GM21825 (cell line): ENCODE measurements at regions not wholly inside any gene's neighbourhood (a gene's known extent, or its start where the extent isn't known, plus 50 kb on each side); places are given as distances from the start of the nearest gene placed in this dataset.
"Not testable (repeated sequence)": the region's sequence is repeated elsewhere in the genome, so short reads cannot be mapped to it uniquely, and the experiment has no call there.

Source experiments
- ATAC-seq: cut with Tn5 transposase; IDR thresholded peaks from one replicate; pipeline ENCODE4 v1.9.1; 2021; ENCODE audit warnings: mild to moderate bottlenecking, moderate library complexity; ENCODE audit not compliant: unreplicated experiment

- ATAC-seq, result peak; percentile 86
These were observed 88.0 kb upstream of the RPRML start for GRCh38 chr17:47066841-47067682.

- no peak for ATAC-seq
These were observed 87.0 kb upstream of the RPRML start for GRCh38 chr17:47066095-47066494.

- ATAC-seq, result no peak
These were observed 85.6 kb upstream of the RPRML start for GRCh38 chr17:47064684-47065083.

GRCh38 chr17:47063475-47063874, 84.4 kb upstream of the RPRML start:
- ATAC-seq, result no peak

GRCh38 chr17:47062851-47063250, 83.8 kb upstream of the RPRML start:
- ATAC-seq, result not testable (repeated sequence)

GRCh38 chr17:47060005-47060404, 81.0 kb upstream of the RPRML start:
- ATAC-seq, result not testable (repeated sequence)

DNA sequence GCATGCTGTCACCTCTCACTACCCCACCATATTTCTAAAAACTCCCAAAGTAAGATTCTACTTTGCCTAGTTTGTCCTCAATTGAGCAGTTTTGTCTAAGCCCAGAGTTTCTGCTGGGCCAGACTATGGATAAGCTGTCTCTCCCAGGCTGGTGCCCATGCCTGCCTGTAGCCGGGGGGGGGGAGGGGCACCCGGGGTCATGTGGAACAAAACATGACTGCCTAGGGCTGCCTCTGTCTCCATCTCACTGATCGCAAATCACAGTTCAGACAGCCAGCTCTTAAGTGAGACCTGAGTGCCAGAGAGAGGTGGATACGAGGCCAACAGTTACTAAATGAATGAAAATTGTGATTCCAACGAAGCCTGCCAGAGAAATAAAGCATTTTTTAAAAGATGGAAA, 78.8 kb upstream of the RPRML start:
- ATAC-seq, result no peak

- not testable (repeated sequence) for ATAC-seq
These were observed 78.2 kb upstream of the RPRML start for GRCh38 chr17:47057279-47057678.

GRCh38 chr17:47056687-47057086, 77.6 kb upstream of the RPRML start:
- not testable (repeated sequence) for ATAC-seq
